K562 (cell line): ENCODE measurements at regions not wholly inside any gene's neighbourhood (a gene's known extent, or its start where the extent isn't known, plus 50 kb on each side); places are given as distances from the start of the nearest gene placed in this dataset.

Experiments used
- ATAC-seq: fragments of 200-7000 bp; cut with Tn5 transposase; 3 replicates; pipeline ENCODE4 v1.9.1; 2020; ENCODE audit warnings: moderate library complexity
- BruUV-seq: library from RNA; stranded (reverse); fragments of 400-500 nt; replicated peaks from 2 replicates; lab custom pipeline; 2021; lab: Mats Ljungman, UMichigan
- CTCF ChIA-PET: fragments of 300-600 bp; formaldehyde crosslinking; extraction: SDS; loops from one replicate; lab custom pipeline; 2021; ENCODE audit warnings: low intra/inter-chr PET ratio; lab: Yijun Ruan, JAX
- POLR2A ChIA-PET: fragments of 300-600, 350-650 bp; sonication (Branson Sonifier 250); formaldehyde crosslinking; extraction: SDS; loops from one replicate; lab custom pipeline; 2021; ENCODE audit warnings: antibody characterized with exemption, inconsistent platforms; lab: Yijun Ruan, JAX
- DNase-seq, 4 experiments: peaks; one replicate each; pipeline versions ENCODE4 v3.0.0 to v3.0.0-alpha.2; 2011 to 2018; ENCODE audit warnings: low spot score in 3 of 4, mixed read lengths in 3 of 4; ENCODE audit errors: extremely low read depth in 1 of 4
- FAIRE-seq: peaks from 2 replicates; lab custom pipeline; 2011; peaks lifted over from hg19 to GRCh38; lab: Jason Lieb, UNC
- H2AFZ ChIP-seq: 2 replicates; pipeline ENCODE4 v1.6.0; 2011; ENCODE audit warnings: low read depth, low read length, control low read depth, inconsistent platforms
- H3K27ac ChIP-seq: fragments of 200-600 bp; 3 replicates; pipeline ENCODE4 v1.8.0; 2011; ENCODE audit warnings: low read depth, mild to moderate bottlenecking, control low read depth, inconsistent platforms, low read length, moderate library complexity, mixed read lengths; ENCODE audit errors: extremely low read depth
- H3K27me3 ChIP-seq, 2 experiments: fragments of 300-600 bp in 1 of 2; 2 replicates in 1 of 2; 3 replicates in 1 of 2; pipeline versions ENCODE4 v1.6.0 to v1.8.0; 2011; ENCODE audit warnings: inconsistent platforms in 2 of 2, low read length in 2 of 2, mild to moderate bottlenecking in 1 of 2, mixed read lengths in 1 of 2, moderate library complexity in 1 of 2; ENCODE audit not compliant: control insufficient read depth in 2 of 2, insufficient read depth in 2 of 2
- H3K36me3 ChIP-seq: fragments of 300-600 bp; 3 replicates; pipeline ENCODE4 v1.8.0; 2011; ENCODE audit warnings: mild to moderate bottlenecking, low read length, inconsistent platforms; ENCODE audit not compliant: control insufficient read depth, insufficient read depth
- H3K4me1 ChIP-seq, 2 experiments: fragments of 200-600 bp in 1 of 2; replicated peaks in 1 of 2; 2 replicates in 1 of 2; 3 replicates in 1 of 2; pipeline versions ENCODE4 v1.5.1 to v1.8.0; 2011; ENCODE audit warnings: inconsistent platforms in 2 of 2, low read length in 2 of 2, mild to moderate bottlenecking in 1 of 2, mixed read lengths in 1 of 2, moderate library complexity in 1 of 2; ENCODE audit not compliant: control insufficient read depth in 2 of 2, insufficient read depth in 2 of 2
- H3K4me2 ChIP-seq: 2 replicates; pipeline ENCODE4 v1.6.1; 2011; ENCODE audit warnings: low read length, control low read depth, inconsistent platforms, mixed read lengths; ENCODE audit not compliant: insufficient read depth
- H3K4me3 ChIP-seq: fragments of 200-600 bp; sonication (generic), shearing (Covaris generic); 2 replicates; pipeline ENCODE4 v1.5.1; 2016; ENCODE audit warnings: control low read depth, inconsistent platforms
- H3K79me2 ChIP-seq: fragments of 200-600 bp; 3 replicates; pipeline ENCODE4 v1.8.0; 2011; ENCODE audit warnings: low read length, inconsistent platforms; ENCODE audit not compliant: control insufficient read depth, insufficient read depth
- H3K9ac ChIP-seq, 2 experiments: 2 replicates each; pipeline versions ENCODE4 v1.6.0 to v1.6.1; 2011; ENCODE audit warnings: low read depth in 2 of 2, low read length in 2 of 2, control low read depth in 1 of 2, inconsistent platforms in 1 of 2, mild to moderate bottlenecking in 1 of 2, mixed read lengths in 1 of 2; ENCODE audit not compliant: insufficient read depth in 1 of 2
- H3K9me1 ChIP-seq: one replicate; pipeline ENCODE4 v1.6.0; 2011; ENCODE audit warnings: inconsistent platforms, mild to moderate bottlenecking, low read length, moderate library complexity; ENCODE audit not compliant: control insufficient read depth, insufficient read depth
- H3K9me3 ChIP-seq: replicated peaks from 2 replicates; pipeline ENCODE4 v1.5.1; 2011; ENCODE audit warnings: low read depth, low read length, inconsistent platforms; ENCODE audit not compliant: control insufficient read depth, insufficient read depth
- H4K20me1 ChIP-seq: replicated peaks from 2 replicates; pipeline ENCODE4 v1.6.1; 2011; ENCODE audit warnings: low read length, inconsistent platforms, mixed read lengths; ENCODE audit not compliant: control insufficient read depth, insufficient read depth
- HDAC6 ChIP-seq: IDR thresholded peaks from 2 replicates; pipeline ENCODE4 v1.6.1; 2012; ENCODE audit warnings: low read depth, mild to moderate bottlenecking, control low read depth, inconsistent platforms, low read length, moderate library complexity
- NCOA2 ChIP-seq, 2 experiments: fragments of 450-650 bp; IDR thresholded peaks; 2 replicates each; pipeline ENCODE4 v1.6.1; 2018; ENCODE audit warnings: mild to moderate bottlenecking in 2 of 2, moderate library complexity in 1 of 2; ENCODE audit not compliant: partially characterized antibody in 2 of 2
- NFXL1 ChIP-seq: fragments of 450-650 bp; formaldehyde crosslinking; IDR thresholded peaks from 2 replicates; pipeline ENCODE4 v1.4.0; 2021; ENCODE audit warnings: mild to moderate bottlenecking
- SREBF2 ChIP-seq: sonication (generic); formaldehyde crosslinking; IDR thresholded peaks from 2 replicates; pipeline ENCODE4 v1.4.0; 2020; ENCODE audit warnings: mild to moderate bottlenecking, missing genetic modification reagents
- TARDBP ChIP-seq: fragments of 450-650 bp; IDR thresholded peaks from 2 replicates; pipeline ENCODE4 v1.6.1; 2016
- ZFP1 ChIP-seq: fragments of 450-650 bp; formaldehyde crosslinking; IDR thresholded peaks from 2 replicates; pipeline ENCODE4 v1.4.0; 2020; ENCODE audit warnings: mild to moderate bottlenecking, mixed read lengths
- ZNF217 ChIP-seq: sonication (generic); formaldehyde crosslinking; IDR thresholded peaks from 2 replicates; pipeline ENCODE4 v1.8.0; 2022; ENCODE audit warnings: mild to moderate bottlenecking, missing genetic modification reagents
- ZNF764 ChIP-seq: fragments of 250-450 bp; sonication (Bioruptor Pico); IDR thresholded peaks from 2 replicates; pipeline ENCODE4 v1.4.0; 2020; ENCODE audit warnings: low read depth, mild to moderate bottlenecking, moderate library complexity
- WGBS: fragments of 100-300 bp; shearing (Covaris generic); methylation state at CpG from one replicate; pipeline ENCODE4 v1.1.6; 2016; ENCODE audit warnings: low coverage, mixed read lengths; ENCODE audit not compliant: insufficient coverage; ENCODE audit errors: missing lambda C conversion rate; 5-methylcytosine and 5-hydroxymethylcytosine counted together
- in situ Hi-C: fragments of 300-500 bp; cut with MboI; formaldehyde crosslinking; loops from 4 replicates; pipeline ENCODE4 v1.15.0; 2018; ENCODE audit warnings: inconsistent platforms, mixed read lengths
- intact Hi-C: fragments of 100-400 bp; cut with micrococcal nuclease; formaldehyde crosslinking; loops from 2 replicates; pipeline ENCODE4 v1.14.2; 2022

DNA sequence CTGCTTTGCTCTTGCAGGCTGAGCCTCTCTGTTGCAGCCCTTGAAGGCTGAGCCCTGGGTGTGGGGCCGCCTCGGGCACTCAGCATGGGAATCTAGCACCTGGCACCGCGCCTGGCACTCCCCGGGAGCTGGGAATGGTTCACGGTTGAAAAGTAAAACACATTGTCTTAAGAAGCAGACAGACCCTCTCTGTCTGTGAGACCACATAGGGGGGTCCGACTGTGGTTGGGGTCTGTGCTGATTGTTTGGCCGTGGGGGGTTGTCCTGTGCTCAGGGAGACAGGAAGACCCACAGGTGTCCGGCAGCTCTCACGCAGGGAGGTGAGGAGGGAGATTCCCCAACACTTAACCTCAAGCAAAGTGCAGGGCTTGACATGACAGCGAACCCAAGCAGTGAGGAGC, 64.8 kb downstream of the SOX1 start:
- Histone ChIP-seq H3K79me2 (no peaks in the 10 kb centered on the region), H3K9me1 (no peaks in the 10 kb centered on the region), H3K36me3 (no peaks in the 10 kb centered on the region), H2AFZ (no peak overlapping the region), H3K4me3 (no peak overlapping the region), H3K4me1 (no peaks in the 10 kb centered on the region), H4K20me1 (no peaks in the 10 kb centered on the region), H3K9ac (no peak overlapping the region), H3K27ac (no peak overlapping the region), H3K4me2 (no peak overlapping the region), H3K27me3 (peaks cover 4 to 50% of the 10 kb centered on the region in 2 experiments; a peak in 3 of 5 replicates), H3K9me3 (no peaks in the 10 kb centered on the region)
- BruUV-seq: no TSS peak
- no peak for FAIRE-seq
- ChIA-PET POLR2A (no interaction called here), CTCF (no interaction called here)
- 2% methylated on average over 8 of the region's 11 CpGs for WGBS
- TF ChIP-seq ZNF764: no peak
- no peak for TF ChIP-seq SREBF2 (CRISPR knock-in tag)
- no peak for TF ChIP-seq NCOA2 (IDR thresholded peaks at IDR 0.05; ENCODE audit: partially characterized antibody in 2 of 2)
- TF ChIP-seq NFXL1 (CRISPR knock-in tag): no peak
- in situ Hi-C loops (no loop called here), intact Hi-C loops (no loop called here)
- DNase-seq: no peak
- no peak for ATAC-seq

DNA sequence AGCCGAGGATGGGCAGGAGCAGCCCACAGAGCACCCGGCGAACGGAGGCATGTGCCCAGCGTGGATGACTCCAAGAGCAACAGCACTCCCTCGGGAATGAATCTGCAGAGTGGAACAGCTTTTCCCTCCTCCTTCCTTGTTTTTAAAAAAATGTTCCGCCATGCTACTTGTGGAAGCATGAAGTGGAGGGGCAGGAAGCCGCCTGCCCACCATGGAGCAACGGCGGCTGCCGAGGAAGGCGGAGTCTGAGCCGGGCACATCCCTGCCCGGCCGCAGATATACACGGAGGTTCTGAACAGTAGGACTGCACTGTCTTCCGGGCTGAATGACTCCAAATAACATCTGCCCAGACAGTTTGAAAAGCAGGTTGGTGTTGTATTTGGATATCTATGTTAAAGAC, 65.2 kb downstream of the SOX1 start:
- H3K9me3 ChIP-seq: no peaks in the 10 kb centered on the region
- H3K27me3 ChIP-seq: peaks cover 4 to 50% of the 10 kb centered on the region in 2 experiments; a peak in 3 of 5 replicates
- no TSS peak for BruUV-seq
- no peaks in the 10 kb centered on the region for H3K36me3 ChIP-seq
- 0% methylated on average over 12 of the region's 17 CpGs for WGBS
- ChIA-PET CTCF (no interaction called here), POLR2A (no interaction called here)
- no peaks in the 10 kb centered on the region for H3K79me2 ChIP-seq
- in situ Hi-C loops (no loop called here), intact Hi-C loops (no loop called here)
- ATAC-seq (no peak), FAIRE-seq (no peak), DNase-seq (no peak)
- H3K9me1 ChIP-seq: no peaks in the 10 kb centered on the region
- no peak overlapping the region for H3K27ac ChIP-seq
- no peak overlapping the region for H3K9ac ChIP-seq
- no peaks in the 10 kb centered on the region for H4K20me1 ChIP-seq
- H3K4me3 ChIP-seq: no peak overlapping the region
- no peak for TF ChIP-seq ZFP1 (CRISPR knock-in tag)
- no peak for TF ChIP-seq HDAC6
- TF ChIP-seq ZNF217: no peak
- no peak for TF ChIP-seq TARDBP
- H3K4me2 ChIP-seq: no peak overlapping the region
- no peak overlapping the region for H2AFZ ChIP-seq
- H3K4me1 ChIP-seq: no peaks in the 10 kb centered on the region
